Endothelial cell of hepatic sinusoid (primary cell): ENCODE measurements at regions not wholly inside any gene's neighbourhood (a gene's known extent, or its start where the extent isn't known, plus 50 kb on each side); places are given as distances from the start of the nearest gene placed in this dataset.

Experiments used
- in situ Hi-C: cut with HindIII; loops from 2 replicates; pipeline ENCODE4 v1.10.0; 2017; ENCODE audit warnings: low sequenced_read_pairs

DNA sequence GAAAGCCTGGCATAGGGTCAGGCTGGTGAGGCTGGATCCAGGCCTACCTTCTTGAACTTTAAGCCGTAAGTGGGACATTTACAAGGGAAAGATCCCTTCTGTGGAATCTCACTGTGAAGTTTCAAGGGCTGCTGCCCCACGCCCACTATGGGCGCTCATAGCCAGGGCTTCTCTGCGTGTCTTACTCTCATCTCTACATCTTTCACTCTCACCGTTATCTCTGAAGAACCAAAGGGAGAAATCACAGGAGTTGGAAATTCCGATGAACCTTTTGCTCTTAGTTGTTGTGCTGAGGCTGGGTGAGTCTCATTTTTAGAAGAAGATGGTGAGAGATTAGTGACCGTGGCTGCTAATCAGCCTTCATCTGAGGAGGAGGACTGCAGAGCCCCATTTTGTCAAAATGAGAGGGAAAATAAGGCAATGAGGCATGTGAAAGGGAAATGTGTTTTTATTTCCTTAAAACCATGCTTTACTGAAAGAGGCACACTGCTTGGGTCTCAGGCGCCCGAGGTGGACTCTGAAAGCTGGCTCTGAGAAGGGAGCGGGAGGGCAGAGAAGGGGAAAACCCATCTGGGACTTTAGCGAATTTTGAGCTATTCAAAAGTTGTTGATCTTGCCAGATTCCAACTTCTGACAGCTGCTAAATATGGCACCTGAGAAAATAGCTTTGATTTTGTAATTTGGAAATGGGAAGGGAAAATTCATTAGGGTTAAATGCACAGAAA, 301.5 kb downstream of the CLIC5 start:
- in situ Hi-C loops, result no loop called here
